ENCODE measurements at regions not wholly inside any gene's neighbourhood (a gene's known extent, or its start where the extent isn't known, plus 50 kb on each side); places are given as distances from the start of the nearest gene placed in this dataset.

DNA sequence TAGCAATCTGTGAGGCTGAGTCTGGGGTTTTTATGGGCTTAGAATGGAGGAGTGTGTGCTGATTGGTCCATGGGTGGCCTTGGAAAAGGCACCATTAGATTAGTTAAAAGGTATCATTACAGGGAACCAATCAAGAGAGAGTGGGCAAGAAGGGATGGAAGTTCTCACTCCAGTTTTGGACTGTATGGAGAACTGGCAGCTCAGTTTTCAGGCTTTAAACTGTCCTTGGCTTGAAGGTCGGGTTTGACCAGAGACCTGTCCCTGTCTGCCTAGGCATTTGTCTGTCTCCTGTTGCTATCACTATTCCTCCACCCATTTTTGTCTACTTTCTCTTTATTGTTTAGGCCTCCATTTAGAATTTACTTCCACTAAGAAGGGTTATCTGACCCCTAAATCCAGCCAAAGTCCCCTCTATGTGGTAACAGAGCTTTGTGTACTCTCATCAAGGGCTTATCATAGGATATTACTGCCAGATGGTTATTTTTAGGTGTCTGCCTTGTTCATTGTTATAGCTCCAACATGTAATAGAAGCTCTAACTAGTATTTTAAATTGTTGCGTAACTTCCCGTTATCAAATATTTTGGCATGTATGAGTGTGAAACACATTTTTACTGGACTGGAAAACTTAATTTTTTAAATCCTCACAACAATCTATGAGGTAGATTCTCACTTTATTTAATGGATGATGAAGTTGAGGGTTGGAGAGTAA lies 133.3 kb upstream of the SLC10A2 start:
- no peak overlapping the region for H3K4me3 ChIP-seq (ENCODE audit: control insufficient read depth, low read depth, low read length)
- no peak for DNase-seq (ENCODE audit: low read depth)
- TF ChIP-seq CTCF (conservative IDR thresholded peaks at IDR 0.05; ENCODE audit: control insufficient read depth, insufficient read depth, low read depth, low read length), result no peak

DNA sequence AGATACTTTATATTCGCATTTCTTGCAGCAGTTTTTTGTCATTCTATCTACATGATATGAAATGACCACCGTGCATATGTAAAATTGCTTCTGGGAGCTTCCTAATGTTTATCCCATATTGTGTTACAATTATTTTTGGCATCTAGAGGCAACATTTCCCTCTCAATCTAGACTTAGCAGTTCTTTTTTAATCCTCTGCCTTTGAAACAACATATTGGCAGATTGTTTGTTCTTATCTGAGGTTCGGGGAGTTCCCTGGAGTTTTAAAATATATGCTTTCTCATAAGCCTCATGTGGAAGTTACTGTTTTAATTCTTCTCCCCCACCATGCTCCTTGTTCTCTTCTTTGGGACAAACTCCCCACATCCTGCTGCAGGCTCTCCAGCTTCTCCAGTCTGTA lies 130.1 kb upstream of the SLC10A2 start:
- no peak for TF ChIP-seq CTCF (conservative IDR thresholded peaks at IDR 0.05; ENCODE audit: control insufficient read depth, insufficient read depth, low read depth, low read length)

DNA sequence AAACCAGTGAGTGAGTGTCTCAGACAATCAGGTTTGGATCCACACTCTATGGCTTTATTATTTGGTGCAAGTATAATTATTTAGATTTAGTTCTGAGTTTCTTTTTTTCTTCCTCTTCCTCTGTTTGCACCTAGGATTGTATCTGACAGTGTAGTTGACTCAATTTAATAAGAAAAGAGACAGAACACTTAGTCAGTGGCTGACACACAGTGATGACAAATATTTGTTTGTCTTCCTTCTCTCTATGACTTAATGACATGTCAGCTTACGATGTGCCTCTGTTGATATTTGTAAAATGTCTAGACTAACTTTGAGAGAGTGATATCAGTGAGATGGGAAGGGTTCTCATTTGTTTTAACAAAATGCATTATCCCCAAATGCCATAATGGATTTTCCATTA lies 129.5 kb upstream of the SLC10A2 start:
- no peak overlapping the region for H3K4me3 ChIP-seq (ENCODE audit: control insufficient read depth, low read depth, low read length)
- TF ChIP-seq CTCF (conservative IDR thresholded peaks at IDR 0.05; ENCODE audit: control insufficient read depth, insufficient read depth, low read depth, low read length), result no peak

More for the DNA sequence above, 130.1 kb upstream of the SLC10A2 start:
- DNase-seq (ENCODE audit: low read depth), result no peak
- no peak overlapping the region for H3K4me3 ChIP-seq (ENCODE audit: control insufficient read depth, low read depth, low read length)

GRCh38 chr13:103194871-103195270 lies 128.7 kb upstream of the SLC10A2 start:
- no peak for DNase-seq (ENCODE audit: low read depth)
- TF ChIP-seq CTCF (conservative IDR thresholded peaks at IDR 0.05; ENCODE audit: control insufficient read depth, insufficient read depth, low read depth, low read length), result no peak
- no peak overlapping the region for H3K4me3 ChIP-seq (ENCODE audit: control insufficient read depth, low read depth, low read length)

More for the DNA sequence above, 129.5 kb upstream of the SLC10A2 start:
- no peak for DNase-seq (ENCODE audit: low read depth)

DNA sequence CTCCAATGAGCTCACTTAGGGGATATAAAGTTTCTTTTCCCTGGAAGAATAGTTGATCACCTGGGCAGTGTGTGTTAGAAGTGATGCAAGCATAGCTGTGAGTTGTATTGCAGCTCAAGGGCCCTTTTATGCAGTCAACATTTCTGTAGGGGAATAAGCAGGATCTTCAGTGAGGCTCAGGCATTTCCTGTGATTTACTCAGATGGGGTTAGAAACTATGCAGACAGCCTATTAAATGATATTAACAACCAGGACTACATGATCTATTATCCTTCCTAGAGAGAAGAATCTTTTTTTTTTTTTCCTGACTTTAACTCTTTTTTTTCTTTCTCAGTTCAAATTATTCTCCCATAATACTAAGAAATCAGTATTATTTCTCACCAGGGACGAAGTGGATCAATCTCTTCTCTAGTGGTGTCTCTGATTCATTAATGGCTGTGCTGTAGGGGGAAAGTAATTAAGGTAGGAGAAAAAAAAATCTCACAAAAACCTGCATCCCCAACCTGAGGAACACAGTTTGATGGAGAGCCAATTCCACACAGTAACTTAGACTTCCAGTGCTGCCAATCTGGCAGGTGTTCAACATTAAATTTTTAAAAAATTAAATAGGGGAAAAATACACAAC lies 126.4 kb upstream of the SLC10A2 start:
- H3K4me3 ChIP-seq (ENCODE audit: control insufficient read depth, low read depth, low read length), result no peak overlapping the region
- no peak for TF ChIP-seq CTCF (conservative IDR thresholded peaks at IDR 0.05; ENCODE audit: control insufficient read depth, insufficient read depth, low read depth, low read length)
- no peak for DNase-seq (ENCODE audit: low read depth)

GRCh38 chr13:103190841-103191240 lies 124.6 kb upstream of the SLC10A2 start:
- H3K4me3 ChIP-seq (ENCODE audit: control insufficient read depth, low read depth, low read length), result no peak overlapping the region
- TF ChIP-seq CTCF (conservative IDR thresholded peaks at IDR 0.05; ENCODE audit: control insufficient read depth, insufficient read depth, low read depth, low read length), result no peak
- no peak for DNase-seq (ENCODE audit: low read depth)
